ENCODE measurements at regions not wholly inside any gene's neighbourhood (a gene's known extent, or its start where the extent isn't known, plus 50 kb on each side); places are given as distances from the start of the nearest gene placed in this dataset.

DNA sequence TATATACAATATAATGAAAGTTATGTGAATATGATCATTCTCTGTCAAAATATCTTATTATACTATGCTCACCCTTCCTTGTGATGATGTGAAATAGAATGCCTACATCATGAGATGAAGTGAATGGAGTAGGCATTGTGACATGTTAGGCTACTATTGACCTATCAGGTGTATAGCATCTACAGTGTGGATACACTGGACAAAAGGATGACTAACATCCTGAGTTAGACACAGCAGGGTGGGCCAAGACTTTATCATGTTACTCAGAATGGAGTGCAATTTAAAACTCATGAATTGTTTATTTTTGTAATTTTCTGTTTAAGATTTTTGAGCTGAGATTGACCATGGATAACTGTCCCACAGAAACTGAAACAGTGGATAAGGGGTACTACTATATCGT, 53.4 kb upstream of the NAV3 start:
- no peak for DNase-seq (ENCODE audit: low spot score)

DNA sequence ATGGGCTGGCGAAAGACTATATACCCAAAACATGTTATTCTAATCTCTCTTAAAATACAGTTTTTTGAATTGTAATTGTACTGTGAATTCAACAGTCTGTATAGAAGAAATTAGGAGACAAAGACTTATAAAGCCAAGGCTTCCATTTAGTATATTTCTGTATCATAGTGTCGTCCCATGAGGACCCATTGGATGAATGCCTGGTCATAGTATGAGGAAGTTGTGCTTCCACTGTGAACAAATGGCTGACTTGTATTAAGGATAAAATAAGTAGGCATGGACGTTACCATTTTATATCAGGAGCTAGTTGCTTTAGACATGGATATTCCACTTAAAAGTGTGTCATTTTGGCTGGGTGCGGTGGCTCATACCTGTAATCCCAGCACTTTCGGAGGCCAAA, 55.9 kb upstream of the NAV3 start:
- DNase-seq (ENCODE audit: low spot score) = no peak

DNA sequence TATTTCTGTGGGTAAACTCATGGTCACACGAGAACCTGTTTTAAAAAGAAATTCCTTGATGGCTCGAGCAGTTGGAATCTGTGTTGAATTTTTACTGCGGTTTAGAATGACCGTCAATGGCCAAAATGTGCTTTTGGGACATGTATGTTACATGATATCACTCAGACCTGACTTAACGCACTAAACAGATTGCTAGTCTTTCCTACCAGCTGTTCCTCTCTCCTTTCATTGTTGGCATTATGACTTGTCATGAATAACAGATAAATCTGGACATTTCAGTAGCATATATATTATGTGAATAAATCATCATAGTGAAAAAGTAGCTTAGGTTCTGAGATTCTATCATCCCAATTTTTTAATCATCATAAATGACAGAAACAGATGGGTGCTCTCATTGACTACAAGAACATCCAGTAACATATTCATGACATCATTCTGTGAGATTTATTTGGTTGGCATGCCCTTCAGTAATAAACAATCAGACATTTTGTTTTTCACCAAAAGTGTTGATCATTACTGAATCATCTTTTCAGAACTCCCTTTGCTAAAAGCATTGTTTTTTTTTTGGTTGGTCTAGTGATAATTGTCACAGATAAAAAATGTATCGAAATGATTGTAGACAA, 57.9 kb upstream of the NAV3 start:
- no peak for DNase-seq (ENCODE audit: low spot score)

DNA sequence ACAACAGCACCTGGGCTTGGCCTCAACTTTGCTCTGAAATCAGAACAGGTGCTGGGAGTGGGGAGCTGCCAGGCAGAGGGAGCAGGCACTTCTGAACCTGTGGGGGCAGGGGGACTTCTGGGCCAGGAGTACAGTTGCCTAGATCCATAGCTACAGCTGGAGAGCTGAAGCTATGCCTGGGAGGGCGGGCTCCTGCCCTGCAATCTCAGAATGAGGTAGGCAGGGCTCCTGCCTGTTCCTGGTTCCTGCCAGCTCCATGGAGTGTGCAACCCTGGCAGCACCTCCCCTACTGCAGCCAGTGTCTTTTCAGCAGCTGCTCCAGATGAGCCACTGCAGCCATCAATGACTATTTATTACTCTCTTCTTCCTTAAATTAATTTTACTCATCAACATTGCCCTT, 62.1 kb upstream of the NAV3 start:
- no peak for DNase-seq (ENCODE audit: low spot score)

DNA sequence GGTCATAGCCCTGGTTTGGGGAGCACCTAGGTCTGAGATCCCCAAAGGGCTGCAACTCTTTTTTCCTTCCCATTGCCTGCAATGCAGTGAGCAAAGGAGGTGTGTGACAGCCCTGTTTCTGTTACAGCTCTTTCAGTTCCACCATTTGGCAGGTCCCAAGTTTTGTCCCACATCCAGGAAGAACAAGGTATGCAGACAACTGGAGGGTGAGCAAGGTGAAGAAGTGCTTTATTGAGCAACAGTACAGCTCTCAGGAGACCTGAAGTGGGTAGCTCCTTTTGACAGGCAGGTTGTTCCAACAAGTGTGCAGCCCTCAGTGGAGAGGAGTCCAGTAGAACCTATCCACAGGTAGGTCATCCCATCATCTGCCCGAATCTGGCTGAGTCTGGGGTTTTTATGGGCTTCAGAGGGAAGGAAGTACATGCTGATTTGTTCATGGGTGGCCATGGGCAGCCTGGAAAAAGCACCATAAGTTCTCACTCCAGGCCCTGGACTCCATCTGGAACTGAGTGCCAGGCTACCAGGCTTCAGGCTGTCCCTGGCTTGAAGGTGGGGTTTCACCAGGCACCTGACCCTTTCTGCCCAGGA, 62.8 kb upstream of the NAV3 start:
- DNase-seq (ENCODE audit: low spot score) = no peak

DNA sequence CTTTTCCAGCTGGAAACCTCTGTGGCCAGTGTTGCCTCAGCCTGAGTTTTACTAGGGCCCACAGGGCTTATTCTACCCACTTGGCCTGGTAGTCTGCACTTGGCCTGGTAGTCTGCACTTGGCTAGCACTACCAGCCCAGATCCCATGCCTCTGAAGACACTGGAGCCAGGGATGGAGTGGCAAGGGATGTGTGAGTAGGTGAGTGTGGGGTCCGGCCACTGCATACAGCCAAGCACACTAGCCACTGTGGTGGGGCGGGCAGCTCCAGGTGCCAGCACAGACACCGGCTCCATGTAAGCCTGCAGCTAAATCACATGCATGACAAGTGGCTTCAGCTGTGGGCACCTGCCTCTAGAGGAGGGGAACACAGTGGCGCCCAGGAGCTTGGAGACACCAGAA, 63.4 kb upstream of the NAV3 start:
- no peak for DNase-seq (ENCODE audit: low spot score)

DNA sequence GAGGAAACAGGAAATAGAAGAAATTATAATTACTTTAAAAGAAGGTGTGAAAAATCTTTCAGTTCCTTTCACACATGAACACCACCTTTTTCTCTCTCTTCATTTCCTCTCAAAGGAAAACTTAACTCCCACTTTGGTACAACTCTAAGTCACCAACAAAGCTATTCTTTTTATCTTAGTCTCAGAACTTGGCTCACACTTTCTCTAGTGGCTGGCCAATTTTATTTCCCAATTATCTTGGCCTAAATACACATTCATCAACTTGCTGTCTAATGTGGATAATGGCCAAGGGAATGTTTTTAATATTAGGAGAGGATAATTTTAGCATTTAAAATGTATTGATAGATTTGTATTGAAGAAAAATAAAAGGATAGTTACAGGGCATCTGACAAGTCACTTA, 64.5 kb upstream of the NAV3 start:
- no peak for DNase-seq (ENCODE audit: low spot score)

DNA sequence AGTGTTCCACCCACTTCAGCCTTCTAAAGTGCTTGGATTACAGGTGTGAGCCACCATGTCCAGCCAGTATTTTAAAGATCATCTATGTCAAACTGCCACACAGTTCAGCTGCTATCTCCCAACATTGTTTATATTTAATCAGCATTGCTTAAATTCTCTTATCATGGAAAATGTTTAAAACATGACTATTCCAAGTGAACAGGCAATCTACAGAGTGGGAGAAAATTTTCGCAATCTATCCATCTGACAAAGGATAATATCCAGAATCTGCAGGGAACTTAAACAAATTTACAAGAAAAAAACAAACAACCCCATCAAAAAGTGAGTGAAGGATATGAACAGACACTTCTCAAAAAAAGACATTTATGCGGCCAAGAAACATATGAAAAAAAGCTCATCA, 69.4 kb upstream of the NAV3 start:
- no peak for DNase-seq (ENCODE audit: low spot score)

DNA sequence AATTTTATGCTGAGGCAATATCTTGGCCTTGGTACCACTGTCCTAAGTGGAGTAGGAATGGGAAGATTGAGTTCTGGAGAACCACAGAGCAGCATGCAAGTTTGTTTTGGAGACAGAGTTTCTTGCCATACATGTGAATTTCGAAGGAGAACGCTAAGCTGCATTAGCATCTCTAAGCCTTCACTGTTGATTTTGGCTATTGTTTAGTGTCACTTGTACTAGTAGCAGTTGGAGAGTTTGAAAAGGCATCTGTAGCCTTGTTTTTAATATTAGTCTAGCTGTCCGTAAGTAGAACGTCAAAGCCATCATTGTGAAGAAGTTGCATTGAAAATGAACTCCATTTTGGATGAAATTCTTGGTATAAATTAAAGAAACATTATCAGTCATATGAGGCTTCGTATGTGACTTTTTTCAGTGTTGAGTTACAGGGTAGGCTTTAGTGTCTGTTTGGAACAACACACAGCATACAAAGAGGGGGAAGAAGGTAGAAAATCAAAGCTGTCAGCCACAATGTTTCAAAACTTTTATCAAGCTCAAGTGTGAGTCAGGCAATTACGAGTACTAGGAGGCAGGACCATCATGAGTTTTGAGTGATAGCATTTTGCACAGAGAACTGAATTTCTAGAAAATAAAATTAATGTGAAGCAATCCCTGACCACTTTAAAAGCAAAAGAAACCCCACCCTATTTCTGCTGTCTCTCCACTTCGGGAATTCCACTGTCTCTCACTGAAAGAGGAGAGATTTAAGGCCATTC, 70.2 kb upstream of the NAV3 start:
- no peak for DNase-seq (ENCODE audit: low spot score)

DNA sequence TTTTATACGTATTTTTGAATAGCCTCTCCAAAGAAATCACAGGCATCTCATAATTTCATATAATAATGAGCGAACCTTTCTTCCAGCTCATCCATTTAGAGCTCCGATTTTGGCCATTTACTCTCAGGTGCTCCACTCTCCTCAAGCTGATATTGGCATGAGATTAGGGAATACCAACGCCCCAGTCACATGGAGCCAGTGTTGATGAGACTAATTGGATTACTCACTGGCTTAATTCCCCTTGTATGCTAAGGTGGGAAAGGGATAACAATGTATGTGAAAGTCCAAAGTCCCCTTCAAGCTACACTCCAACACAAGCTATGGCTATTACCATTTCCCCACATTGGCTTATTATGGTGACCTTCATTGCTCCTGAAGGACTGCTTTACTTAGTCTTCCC, 76.6 kb upstream of the NAV3 start:
- DNase-seq (ENCODE audit: low spot score) = no peak

DNA sequence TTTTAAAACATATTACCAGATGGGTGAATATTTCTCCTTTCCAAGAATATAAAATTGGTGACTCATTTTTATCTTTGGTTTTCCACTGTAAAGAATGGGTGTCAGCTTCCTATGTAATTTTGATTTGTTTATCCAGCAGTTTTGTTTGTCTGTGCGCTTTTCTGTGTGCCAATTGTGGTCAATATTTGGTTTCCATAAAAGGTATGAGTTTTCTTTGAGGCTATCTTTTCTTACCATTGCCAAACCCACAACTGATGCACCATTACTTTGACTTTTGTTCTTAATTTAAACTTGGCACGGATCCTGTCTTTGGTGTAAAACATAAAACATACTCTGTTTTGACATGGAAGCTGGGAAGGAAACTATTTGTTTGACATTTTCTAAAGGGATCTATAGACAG, 78.8 kb upstream of the NAV3 start:
- DNase-seq (ENCODE audit: low spot score) = no peak

DNA sequence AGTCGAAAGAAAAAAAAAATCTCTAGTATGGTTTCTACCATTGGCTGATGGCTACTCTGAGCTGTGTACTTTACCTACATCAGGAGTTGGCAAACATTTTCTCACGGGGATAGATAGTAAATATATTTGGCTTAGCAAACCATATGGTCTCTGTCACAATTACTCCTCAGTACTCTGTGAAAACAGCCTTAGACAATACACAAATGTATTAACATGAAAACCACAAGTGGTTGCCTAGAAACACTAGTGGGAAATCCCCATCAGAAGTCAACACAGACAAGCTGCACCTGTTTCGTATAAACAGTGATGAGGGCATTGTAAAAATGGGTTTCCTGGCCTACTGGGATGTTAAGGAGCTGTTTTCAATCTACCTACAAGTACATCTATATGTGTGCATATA, 84.6 kb upstream of the NAV3 start:
- no peak for DNase-seq (ENCODE audit: low spot score)

DNA sequence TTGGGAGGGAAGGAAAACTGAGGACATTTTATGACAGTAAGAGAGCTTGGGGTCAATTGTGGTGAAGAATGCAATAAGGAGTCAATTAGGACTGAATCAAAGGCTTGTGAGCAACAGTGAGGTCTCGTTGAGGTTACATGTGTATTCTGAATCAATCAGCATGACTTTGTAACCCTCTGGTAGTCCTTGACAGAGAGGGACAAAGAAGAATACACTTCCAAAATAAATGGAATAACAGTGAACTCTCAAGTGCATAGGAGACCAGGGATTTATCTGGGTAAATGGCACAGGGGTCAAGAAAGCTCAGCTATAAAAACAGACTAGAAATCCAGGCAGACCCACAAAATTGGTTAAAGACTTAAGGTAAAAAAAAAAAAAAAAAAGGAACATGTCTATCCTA, 85.1 kb upstream of the NAV3 start:
- DNase-seq (ENCODE audit: low spot score) = no peak

DNA sequence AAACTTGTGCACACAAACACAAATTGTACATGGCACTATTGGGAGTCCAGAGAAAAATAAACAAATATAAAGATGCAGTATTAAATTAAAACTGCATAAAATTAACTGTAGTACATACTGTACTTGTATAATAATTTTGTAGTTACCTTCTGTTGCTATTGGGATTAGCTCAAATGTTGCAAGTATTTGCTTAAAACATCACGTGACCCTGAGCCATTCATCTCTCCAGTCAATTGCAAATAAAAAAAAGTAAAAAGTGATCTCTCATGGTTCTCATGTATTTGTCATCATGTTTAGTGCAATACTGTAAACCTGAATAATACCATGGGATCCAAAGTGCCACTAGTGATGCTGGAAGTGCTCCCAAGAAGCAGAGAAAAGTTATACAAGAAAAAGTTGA, 88.1 kb upstream of the NAV3 start:
- no peak for DNase-seq (ENCODE audit: low spot score)

DNA sequence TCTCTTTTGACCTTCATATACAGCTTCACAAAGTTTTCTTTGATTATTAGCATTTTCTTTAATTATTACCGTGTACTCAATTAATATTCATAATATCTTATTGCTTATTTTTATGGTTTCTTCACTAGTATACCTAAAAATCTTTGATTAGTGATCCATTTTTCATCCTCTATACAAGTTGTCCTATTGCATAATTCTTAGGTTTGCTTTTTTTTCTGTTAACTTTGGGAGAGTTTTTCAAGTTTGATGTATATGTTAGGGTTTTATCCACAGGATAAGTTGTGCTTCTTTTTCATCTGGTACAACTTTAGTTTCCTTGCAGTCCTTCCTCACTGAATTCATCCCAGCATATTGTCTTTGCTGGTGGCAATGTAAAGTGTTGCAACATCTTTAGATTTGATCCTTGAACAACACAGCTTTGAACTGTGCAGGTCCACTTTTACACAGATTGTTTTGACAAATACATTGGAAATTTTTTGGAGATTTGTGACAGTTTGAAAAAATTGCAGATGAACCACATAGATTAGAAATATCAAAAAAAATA, 88.6 kb upstream of the NAV3 start:
- DNase-seq (ENCODE audit: low spot score) = no peak

DNA sequence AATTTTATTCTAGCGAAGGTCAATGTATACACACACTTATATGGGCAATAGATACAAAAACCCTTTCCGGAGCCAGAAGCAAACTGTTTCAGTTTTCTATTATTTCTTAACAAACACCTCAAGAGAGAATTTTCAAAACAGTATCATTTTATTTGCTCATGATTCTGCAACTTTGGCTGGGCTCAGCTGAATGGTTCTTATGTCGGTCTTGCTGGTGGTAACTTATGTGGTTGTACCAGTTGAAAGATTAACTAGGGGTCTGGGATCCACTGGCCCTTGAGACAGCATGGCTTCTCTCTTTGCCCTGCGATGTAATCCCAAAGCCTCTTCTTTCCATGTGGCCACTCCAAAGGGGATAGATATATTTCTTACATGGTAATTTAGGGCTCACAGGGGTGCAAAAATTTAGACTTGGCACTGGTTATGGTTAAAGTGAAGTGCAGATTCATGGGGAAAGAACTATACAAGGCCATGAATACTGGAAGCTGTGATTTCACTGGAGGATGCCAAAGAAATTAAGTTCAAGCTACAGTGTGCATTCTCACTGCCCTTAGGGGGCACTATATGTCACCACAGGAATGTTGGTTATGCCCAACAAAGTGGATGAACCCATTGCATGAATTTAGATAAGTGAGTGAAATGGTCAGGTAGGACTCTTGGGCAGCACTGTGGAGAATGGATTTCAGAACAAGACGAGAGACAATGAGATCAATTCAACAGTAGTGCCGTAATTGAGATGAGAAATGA, 94.3 kb upstream of the NAV3 start:
- DNase-seq (ENCODE audit: low spot score) = no peak

DNA sequence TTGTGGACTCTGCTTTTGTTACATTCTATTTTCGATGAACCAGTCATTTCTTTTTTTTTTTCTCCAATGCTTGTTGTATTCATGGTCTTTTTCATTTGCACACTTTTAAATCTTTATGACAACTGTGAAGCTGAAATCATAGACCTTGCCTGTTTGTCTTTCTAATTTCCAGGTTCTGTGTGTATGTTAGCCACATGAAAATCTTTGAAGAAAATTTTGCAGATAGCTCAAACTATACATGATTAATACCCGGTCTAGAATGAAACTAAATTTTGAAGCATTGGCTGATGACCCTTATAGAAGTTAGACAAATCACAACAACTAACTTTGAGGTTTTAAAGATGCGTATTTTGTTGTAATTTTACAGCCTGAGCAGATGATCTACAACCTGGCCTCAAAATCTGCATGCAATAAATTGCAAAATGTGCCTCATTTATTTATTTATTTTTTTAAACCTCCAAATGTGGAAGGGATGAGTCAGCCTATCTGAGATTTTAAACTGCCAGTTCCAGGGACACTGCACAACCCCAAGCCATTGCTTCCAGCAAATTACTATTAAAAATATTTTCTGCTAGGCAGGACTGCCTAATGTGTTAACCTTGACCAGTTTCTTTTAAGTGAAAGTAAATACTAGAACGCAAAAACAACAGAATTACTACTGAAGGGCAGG, 96.3 kb upstream of the NAV3 start:
- DNase-seq (ENCODE audit: low spot score) = peak; percentile 60

DNA sequence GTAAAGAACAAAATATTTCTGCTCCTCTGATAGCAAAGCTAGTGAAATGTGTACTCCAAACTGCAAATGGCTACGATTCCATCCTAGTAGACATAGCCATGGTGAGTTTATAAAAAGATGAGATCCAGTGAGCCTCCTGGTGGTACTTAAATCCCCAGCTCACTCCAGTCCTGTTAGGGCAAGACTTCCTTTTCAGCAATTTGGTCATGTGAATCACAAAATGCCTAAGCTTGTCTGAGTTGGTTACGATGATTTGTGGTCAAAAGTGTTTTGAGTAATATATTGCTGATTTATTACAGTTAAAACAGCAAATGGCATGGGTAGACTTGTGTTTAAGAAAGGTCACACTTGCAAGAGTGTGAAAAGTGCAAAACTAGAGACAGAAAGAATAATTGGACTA, 102.7 kb upstream of the NAV3 start:
- no peak for DNase-seq (ENCODE audit: low spot score)

DNA sequence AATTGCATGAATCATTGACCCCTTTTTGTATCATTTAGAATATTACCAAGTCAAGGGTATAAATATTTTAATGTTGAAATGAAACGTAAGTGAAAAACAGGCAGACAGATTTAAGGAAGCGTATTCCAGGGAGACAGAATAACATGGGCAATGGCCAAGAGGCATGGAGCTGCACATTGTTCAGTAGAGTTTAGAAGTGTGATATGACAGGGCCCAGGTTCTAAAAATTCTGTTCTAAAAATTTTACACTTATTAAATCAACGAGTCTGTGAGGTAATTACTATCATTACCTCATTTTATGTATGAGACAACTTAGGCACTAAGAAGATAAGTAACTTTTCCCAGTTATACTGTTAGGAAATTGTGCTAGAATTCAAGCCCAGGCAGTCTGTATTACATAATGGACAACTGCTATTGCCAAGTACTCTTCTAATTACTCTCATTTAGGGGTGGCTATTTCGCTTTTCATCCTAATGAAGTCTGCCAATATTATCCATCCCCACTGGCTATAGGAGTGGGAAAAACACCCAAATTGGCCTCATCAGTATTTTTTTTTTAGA, 103.2 kb upstream of the NAV3 start:
- no peak for DNase-seq (ENCODE audit: low spot score)

DNA sequence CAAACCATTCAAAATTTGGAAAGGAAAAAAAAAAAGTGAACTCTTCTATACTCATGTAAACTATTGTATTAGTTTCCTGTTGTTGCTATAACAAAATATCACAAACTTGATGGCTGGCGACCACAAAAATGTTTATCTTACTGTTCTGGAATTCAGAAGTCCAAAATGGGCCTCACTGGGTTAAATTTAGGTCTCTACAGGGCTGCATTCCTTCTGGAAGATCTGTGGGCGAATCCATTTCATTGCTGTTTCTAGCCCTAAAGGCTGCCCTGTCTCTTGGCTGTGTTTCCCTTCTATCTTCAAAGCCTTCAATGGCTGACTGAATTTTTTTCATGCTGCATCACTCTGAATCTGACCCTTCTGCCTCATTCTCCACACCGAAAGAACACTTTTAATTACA, 105.1 kb upstream of the NAV3 start:
- DNase-seq (ENCODE audit: low spot score) = no peak

DNA sequence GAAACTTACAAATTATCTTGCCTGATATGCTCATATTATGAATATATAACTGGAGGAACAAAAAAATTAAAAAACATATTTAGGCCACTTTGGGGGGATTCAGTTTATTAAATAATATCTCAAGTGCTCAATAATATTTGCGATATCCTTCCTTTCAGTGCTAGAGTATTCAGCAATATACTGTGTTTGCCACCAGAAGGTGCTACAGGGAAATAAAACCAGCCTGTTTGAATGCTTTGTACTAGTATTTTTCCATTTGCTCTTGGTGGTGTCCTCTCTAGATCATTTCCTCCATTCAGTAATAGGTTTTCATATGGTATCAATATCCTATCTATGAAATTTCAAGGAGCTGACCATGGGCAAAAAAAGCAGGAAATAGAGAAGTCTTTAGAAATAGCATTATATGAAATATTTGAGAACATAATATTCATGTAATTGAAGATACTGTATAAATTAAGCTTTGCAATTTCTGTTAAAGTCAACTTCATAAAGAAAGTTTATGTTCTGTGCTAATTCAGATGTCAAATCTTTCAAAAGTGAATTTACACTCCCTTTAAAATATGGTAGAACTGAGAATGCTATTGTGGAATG, 106.2 kb upstream of the NAV3 start:
- DNase-seq (ENCODE audit: low spot score) = peak; percentile 66
